H1 (cell line): ENCODE measurements at regions not wholly inside any gene's neighbourhood (a gene's known extent, or its start where the extent isn't known, plus 50 kb on each side); places are given as distances from the start of the nearest gene placed in this dataset.

Source experiments
- BRCA1 ChIP-seq: IDR thresholded peaks from 2 replicates; pipeline ENCODE4 v1.6.1; 2012; ENCODE audit warnings: low read depth, low read length, improper control_type of control experiment
- CREB1 ChIP-seq: IDR thresholded peaks from 2 replicates; pipeline ENCODE4 v1.6.1; 2012; ENCODE audit warnings: inconsistent platforms
- RAD21 ChIP-seq, 2 experiments: IDR thresholded peaks in 1 of 2; conservative IDR thresholded peaks in 1 of 2; 2 replicates each; pipeline ENCODE4 v1.6.1; 2011; ENCODE audit warnings: low read depth in 2 of 2, low read length in 2 of 2, improper control_type of control experiment in 1 of 2, inconsistent platforms in 1 of 2, mild to moderate bottlenecking in 1 of 2, moderate library complexity in 1 of 2
- SIRT6 ChIP-seq: IDR thresholded peaks from one replicate; pipeline ENCODE4 v1.7.1; 2012; ENCODE audit warnings: low read length, inconsistent platforms
- SUZ12 ChIP-seq: fragments of 200-600 bp; sonication (generic); IDR thresholded peaks from 2 replicates; pipeline ENCODE4 v1.6.1; 2012; ENCODE audit warnings: mild to moderate bottlenecking, inconsistent platforms, low read length, moderate library complexity, mixed read lengths
- TF ChIP-seq, protein P1 (sequence below), 3 experiments: IDR thresholded peaks; 1 replicate in 2 of 3; 2 replicates in 1 of 3; pipeline versions ENCODE4 v1.5.1 to v1.6.1; 2011; ENCODE audit warnings: low read length in 3 of 3, mild to moderate bottlenecking in 3 of 3, inconsistent platforms in 2 of 3, low read depth in 1 of 3, moderate library complexity in 1 of 3; ENCODE audit not compliant: insufficient read depth in 1 of 3; ENCODE audit errors: control extremely low read depth in 1 of 3

DNA sequence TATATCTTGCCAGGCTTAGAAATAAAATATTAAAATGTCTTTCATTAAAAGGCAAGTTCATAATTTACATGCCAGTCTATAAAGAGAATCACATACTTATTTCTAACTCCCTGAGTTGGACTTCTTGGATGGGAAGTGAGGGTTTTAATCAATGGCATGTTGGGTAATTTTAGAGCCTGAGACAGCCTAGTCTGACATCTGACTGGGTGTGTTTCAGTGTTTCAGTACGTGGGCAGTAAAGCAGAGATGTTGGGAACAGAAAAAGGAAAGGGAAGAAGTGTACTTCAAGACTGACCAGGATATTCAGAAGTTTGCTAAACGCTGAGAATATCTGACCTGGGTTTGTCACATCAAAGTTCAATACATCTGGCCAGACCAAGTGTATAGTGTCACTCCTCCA is 171.8 kb downstream of the BTG1 start (continued):
- TF ChIP-seq SUZ12: no peak
- TF ChIP-seq, protein P1, sequence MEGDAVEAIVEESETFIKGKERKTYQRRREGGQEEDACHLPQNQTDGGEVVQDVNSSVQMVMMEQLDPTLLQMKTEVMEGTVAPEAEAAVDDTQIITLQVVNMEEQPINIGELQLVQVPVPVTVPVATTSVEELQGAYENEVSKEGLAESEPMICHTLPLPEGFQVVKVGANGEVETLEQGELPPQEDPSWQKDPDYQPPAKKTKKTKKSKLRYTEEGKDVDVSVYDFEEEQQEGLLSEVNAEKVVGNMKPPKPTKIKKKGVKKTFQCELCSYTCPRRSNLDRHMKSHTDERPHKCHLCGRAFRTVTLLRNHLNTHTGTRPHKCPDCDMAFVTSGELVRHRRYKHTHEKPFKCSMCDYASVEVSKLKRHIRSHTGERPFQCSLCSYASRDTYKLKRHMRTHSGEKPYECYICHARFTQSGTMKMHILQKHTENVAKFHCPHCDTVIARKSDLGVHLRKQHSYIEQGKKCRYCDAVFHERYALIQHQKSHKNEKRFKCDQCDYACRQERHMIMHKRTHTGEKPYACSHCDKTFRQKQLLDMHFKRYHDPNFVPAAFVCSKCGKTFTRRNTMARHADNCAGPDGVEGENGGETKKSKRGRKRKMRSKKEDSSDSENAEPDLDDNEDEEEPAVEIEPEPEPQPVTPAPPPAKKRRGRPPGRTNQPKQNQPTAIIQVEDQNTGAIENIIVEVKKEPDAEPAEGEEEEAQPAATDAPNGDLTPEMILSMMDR (IDR thresholded peaks at IDR 0.05; ENCODE audit: control extremely low read depth in 1 of 3, insufficient read depth in 1 of 3, low read depth in 1 of 3, low read length in 3 of 3): no peak
- no peak for TF ChIP-seq RAD21 (IDR thresholded peaks at IDR 0.05 in 1 of 2, conservative IDR thresholded peaks at IDR 0.05 in 1 of 2; ENCODE audit: low read depth in 2 of 2, low read length in 2 of 2)
- no peak for TF ChIP-seq SIRT6
- TF ChIP-seq CREB1: no peak
- TF ChIP-seq BRCA1: no peak
